AG04450 (cell line): ENCODE measurements at regions not wholly inside any gene's neighbourhood (a gene's known extent, or its start where the extent isn't known, plus 50 kb on each side); places are given as distances from the start of the nearest gene placed in this dataset.
"Not testable (repeated sequence)": the region's sequence is repeated elsewhere in the genome, so short reads cannot be mapped to it uniquely, and the experiment has no call there.

ENCODE experiments used
- CTCF ChIA-PET: fragments of 300-600, 350-600 bp; formaldehyde crosslinking; extraction: SDS; loops from one replicate; lab custom pipeline; 2022; ENCODE audit warnings: antibody characterized with exemption, inconsistent platforms; lab: Charles Lee
- POLR2A ChIA-PET: fragments of 350-600 bp; formaldehyde crosslinking; extraction: SDS; loops from one replicate; lab custom pipeline; 2021; ENCODE audit warnings: antibody characterized with exemption, inconsistent platforms; lab: Yijun Ruan, JAX
- DNase-seq: peaks from one replicate; pipeline ENCODE4 v3.0.0-alpha.2; 2011; ENCODE audit warnings: low read depth, low spot score
- H3K27ac ChIP-seq: one replicate; pipeline ENCODE4 v1.5.1; 2012; ENCODE audit warnings: low read depth, low read length, control low read depth
- H3K27me3 ChIP-seq: one replicate; pipeline ENCODE4 v1.6.0; 2012; ENCODE audit warnings: low read length; ENCODE audit not compliant: control insufficient read depth, insufficient read depth
- H3K4me3 ChIP-seq: 2 replicates; pipeline ENCODE4 v1.5.1; 2011; ENCODE audit warnings: mild to moderate bottlenecking, low read depth, low read length, control low read depth
- H3K9me3 ChIP-seq: 2 replicates; pipeline ENCODE4 v1.5.1; 2012; ENCODE audit warnings: low read length; ENCODE audit not compliant: control insufficient read depth, insufficient read depth
- CTCF ChIP-seq: IDR thresholded peaks from 2 replicates; pipeline ENCODE4 v1.5.1; 2011; ENCODE audit warnings: low read depth, low read length, control low read depth, inconsistent platforms

DNA sequence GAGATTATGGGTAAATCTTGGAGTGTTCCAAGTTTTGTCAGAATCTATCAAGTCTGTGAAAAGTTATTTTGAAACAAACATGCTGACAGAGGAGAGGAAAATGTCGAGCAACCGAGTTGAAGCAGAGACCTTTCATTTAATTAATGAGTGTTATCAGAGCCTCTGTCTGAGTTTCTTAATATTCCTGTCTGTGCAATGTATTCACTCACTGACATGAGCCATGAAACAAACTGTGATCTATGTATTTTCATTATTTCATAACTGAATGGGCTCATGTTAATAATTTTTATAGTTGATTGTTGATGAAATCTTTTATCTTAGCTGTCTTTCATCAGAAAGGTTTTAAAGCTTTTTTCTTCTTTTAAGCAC lies 144.2 kb upstream of the FAR2 start:
- no peaks in the 10 kb centered on the region for H3K9me3 ChIP-seq
- H3K27ac ChIP-seq: no peak overlapping the region
- DNase-seq: no peak
- no peaks in the 10 kb centered on the region for H3K27me3 ChIP-seq
- no peak overlapping the region for H3K4me3 ChIP-seq
- ChIA-PET CTCF (no interaction called here), POLR2A (no interaction called here)
- TF ChIP-seq CTCF: no peak

DNA sequence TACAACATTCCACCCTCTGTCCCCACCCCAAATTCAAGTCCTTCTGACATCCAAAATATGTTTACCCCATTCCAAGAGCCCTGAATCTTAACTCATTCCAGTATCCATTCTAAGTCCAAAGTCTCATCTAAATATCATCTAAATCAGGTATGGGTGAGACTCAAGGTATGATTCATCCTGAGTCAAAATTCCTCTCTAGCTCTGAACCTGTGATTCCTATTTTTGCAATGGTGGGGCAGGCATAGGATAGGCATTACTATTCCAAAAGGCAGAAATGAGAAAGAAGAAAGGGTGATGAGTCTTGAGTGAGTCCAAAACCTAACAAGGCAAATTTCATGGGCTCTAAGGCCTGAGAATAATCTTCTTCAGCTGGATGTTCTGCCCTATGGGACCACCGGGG lies 140.3 kb upstream of the FAR2 start:
- no peak for DNase-seq
- H3K9me3 ChIP-seq: no peaks in the 10 kb centered on the region
- no peak for TF ChIP-seq CTCF
- ChIA-PET POLR2A (no interaction called here), CTCF (no interaction called here)
- H3K27me3 ChIP-seq: no peaks in the 10 kb centered on the region
- H3K4me3 ChIP-seq: no peak overlapping the region
- no peak overlapping the region for H3K27ac ChIP-seq

GRCh38 chr12:29012673-29013072 lies 136.4 kb upstream of the FAR2 start:
- ChIA-PET POLR2A (no interaction called here), CTCF (interaction anchor here (0.6 to 1.2 kb wide), 2 partner anchors 31 to 60 kb away, joined by 3 read pairs; no protein-coding TSS in a partner anchor)
- TF ChIP-seq CTCF: no peak
- Histone ChIP-seq H3K27ac (no peak overlapping the region), H3K9me3 (no peaks in the 10 kb centered on the region), H3K27me3 (no peaks in the 10 kb centered on the region), H3K4me3 (no peak overlapping the region)
- DNase-seq: no peak

DNA sequence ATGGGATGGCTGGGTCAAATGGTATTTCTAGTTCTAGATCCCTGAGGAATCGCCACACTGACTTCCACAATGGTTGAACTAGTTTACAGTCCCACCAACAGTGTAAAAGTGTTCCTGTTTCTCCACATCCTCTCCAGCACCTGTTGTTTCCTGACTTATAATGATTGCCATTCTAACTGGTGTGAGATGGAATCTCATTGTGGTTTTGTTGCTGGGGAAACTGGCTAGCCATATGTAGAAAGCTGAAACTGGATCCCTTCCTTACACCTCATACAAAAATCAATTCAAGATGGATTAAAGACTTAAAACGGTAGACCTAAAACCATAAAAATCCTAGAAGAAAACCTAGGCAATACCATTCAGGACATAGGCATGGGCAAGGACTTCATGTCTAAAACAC lies 131.5 kb upstream of the FAR2 start:
- H3K4me3 ChIP-seq, POLR2A ChIA-PET: not testable (repeated sequence)

DNA sequence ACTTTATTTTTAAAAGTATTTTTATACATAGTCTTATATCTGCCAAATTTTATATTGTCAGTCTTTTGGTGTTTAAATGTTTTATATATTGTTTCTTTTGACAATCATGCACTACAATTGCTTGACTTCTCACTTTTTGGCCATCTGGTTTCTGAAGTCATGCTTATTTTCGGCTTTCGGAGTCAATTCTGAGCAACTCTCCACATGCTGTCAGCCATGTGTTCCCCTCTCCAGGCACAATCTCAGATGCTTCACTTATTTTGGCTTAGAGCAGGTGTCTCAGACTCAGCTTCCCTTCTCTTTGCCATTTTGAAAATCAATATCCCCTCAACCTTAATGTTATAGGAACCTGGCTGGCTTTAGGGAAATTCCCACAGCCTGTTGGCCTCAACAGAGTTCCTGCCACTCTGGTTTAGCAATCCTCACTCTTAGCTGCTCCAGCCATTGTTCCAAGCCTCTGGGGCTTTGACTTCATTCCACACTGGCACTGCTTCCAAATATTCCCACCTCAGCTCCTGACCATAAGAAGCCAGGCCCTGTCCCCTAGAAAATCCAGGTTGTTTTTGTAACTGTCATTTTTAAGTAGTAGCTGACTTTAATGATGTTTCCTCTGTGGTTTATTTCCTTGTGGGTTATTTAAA lies 125.5 kb upstream of the FAR2 start:
- no peaks in the 10 kb centered on the region for H3K9me3 ChIP-seq

More for the DNA sequence above, 131.5 kb upstream of the FAR2 start:
- H3K9me3 ChIP-seq, CTCF ChIA-PET, H3K27ac ChIP-seq, H3K27me3 ChIP-seq, DNase-seq: not testable (repeated sequence)

More for the DNA sequence above, 125.5 kb upstream of the FAR2 start:
- ChIA-PET CTCF (interaction anchor here (0.7 kb wide), 1 partner anchor 13 kb away, joined by 3 read pairs; no protein-coding TSS in a partner anchor), POLR2A (no interaction called here)
- no peak for DNase-seq
- no peak for TF ChIP-seq CTCF
- Histone ChIP-seq H3K27ac (no peak overlapping the region), H3K4me3 (no peak overlapping the region), H3K27me3 (no peaks in the 10 kb centered on the region)
